ENCODE measurements at regions not wholly inside any gene's neighbourhood (a gene's known extent, or its start where the extent isn't known, plus 50 kb on each side); places are given as distances from the start of the nearest gene placed in this dataset.

DNA sequence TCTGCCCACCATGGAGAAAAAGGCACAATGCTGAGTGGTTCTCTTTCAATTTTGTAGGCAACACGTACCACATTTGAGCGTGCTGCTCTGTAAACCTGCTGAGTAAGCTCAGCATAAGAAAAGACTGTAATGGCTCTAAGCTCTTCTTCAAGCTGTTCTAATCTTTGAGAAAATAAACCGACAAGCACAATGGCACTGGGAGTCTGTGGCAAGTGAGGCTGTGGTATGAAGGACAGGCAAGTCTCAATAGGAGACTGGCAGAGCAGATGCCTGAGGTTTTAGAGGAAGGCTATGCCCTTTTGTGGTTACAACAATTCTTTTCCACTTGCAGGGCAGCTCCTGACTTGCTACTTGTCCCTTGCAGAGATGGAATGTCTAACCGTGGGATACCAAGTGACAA is 136.7 kb upstream of the EXOC2 start:
- Mint-ChIP-seq H3K27me3 (peaks cover 39% of the 10 kb centered on the region), H3K36me3 (peaks cover 1% of the 10 kb centered on the region), H3K9me3 (ENCODE audit: low read depth) (peaks cover 5% of the 10 kb centered on the region), H3K4me1 (peaks cover 2% of the 10 kb centered on the region), H3K4me3 (no peak overlapping the region), H3K27ac (no peak overlapping the region)
- ATAC-seq (no peak), DNase-seq (no peak)
- CTCF ChIA-PET = no interaction called here

DNA sequence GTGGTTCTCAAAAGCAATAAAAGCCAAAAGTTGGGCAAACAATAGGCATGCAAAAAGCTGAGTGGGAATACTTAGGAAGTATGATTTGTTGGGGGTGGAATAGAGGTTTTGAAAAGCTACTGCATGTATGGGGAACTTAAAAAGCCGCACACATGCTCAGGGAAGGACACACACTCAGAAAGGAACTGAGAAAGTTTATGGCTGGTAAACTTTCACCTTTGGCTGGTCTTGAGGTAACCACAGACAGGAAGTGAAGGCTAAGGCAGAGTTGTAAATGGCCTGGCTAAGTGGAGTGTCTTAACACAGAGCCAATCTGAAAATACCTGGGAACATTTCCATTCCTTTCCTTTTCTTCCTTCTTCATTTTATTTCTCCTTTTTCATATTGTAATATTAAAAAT is 134.5 kb upstream of the EXOC2 start:
- no peak overlapping the region for H3K4me3 Mint-ChIP-seq
- H3K36me3 Mint-ChIP-seq = no peaks in the 10 kb centered on the region
- ATAC-seq = no peak
- no peak for DNase-seq
- no peak overlapping the region for H3K27ac Mint-ChIP-seq
- H3K4me1 Mint-ChIP-seq = peaks cover 2% of the 10 kb centered on the region
- peaks cover 39% of the 10 kb centered on the region for H3K27me3 Mint-ChIP-seq
- H3K9me3 Mint-ChIP-seq (ENCODE audit: low read depth) = no peaks in the 10 kb centered on the region
- CTCF ChIA-PET = no interaction called here

- no peak overlapping the region for H3K27ac Mint-ChIP-seq
- no peak for DNase-seq
- peaks cover 39% of the 10 kb centered on the region for H3K27me3 Mint-ChIP-seq
- peaks cover 6% of the 10 kb centered on the region for H3K4me1 Mint-ChIP-seq
- no peaks in the 10 kb centered on the region for H3K9me3 Mint-ChIP-seq (ENCODE audit: low read depth)
- H3K4me3 Mint-ChIP-seq = no peak overlapping the region
- CTCF ChIA-PET = no interaction called here
- no peak for ATAC-seq
- no peaks in the 10 kb centered on the region for H3K36me3 Mint-ChIP-seq
Observed at GRCh38 chr6:819122-819521, 126.2 kb upstream of the EXOC2 start.

GRCh38 chr6:818196-818595 is 125.3 kb upstream of the EXOC2 start:
- Mint-ChIP-seq H3K9me3 (ENCODE audit: low read depth) (no peaks in the 10 kb centered on the region), H3K4me1 (peaks cover 6% of the 10 kb centered on the region), H3K27me3 (peaks cover 39% of the 10 kb centered on the region), H3K4me3 (no peak overlapping the region), H3K36me3 (no peaks in the 10 kb centered on the region), H3K27ac (no peak overlapping the region)
- DNase-seq (no peak), ATAC-seq (no peak)
- CTCF ChIA-PET = no interaction called here

DNA sequence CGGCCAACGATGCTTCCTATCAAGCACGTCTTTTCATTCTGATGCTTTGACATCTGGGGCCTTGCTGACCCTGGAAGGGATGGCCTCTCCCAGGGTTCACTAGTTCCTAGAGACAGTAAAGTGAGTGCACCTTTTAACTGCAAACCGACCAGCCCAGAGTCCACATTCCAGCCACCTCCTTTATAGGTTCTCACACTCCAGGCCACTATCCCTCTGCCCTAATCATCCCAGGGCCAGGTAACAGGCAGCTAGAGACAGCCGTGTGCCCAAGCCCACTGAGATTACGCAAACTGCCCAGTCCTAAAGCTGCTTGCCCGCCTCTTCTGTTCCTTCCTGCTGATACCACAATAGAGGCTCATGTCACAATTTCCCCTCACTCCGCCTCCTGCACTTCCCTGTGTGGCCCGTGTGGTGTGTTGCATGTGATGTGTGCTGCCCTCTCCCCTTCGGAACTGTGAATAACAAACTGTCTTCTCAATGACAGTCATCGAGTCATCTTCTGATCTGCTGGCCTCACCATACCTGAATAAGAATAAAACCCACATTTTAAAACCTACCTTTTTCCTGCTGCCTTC is 123.7 kb upstream of the EXOC2 start:
- no peaks in the 10 kb centered on the region for H3K36me3 Mint-ChIP-seq
- no peaks in the 10 kb centered on the region for H3K9me3 Mint-ChIP-seq (ENCODE audit: low read depth)
- peaks cover 35% of the 10 kb centered on the region for H3K27me3 Mint-ChIP-seq
- CTCF ChIA-PET = no interaction called here
- H3K4me3 Mint-ChIP-seq = no peak overlapping the region
- peak; percentile 45 for ATAC-seq
- DNase-seq = peak; percentile 46
- peaks cover 6% of the 10 kb centered on the region for H3K4me1 Mint-ChIP-seq
- no peak overlapping the region for H3K27ac Mint-ChIP-seq

GRCh38 chr6:815348-815738 is 122.4 kb upstream of the EXOC2 start:
- no peak for ATAC-seq
- H3K36me3 Mint-ChIP-seq = no peaks in the 10 kb centered on the region
- H3K27me3 Mint-ChIP-seq = peaks cover 27% of the 10 kb centered on the region
- DNase-seq = no peak
- H3K4me1 Mint-ChIP-seq = peaks cover 6% of the 10 kb centered on the region
- H3K4me3 Mint-ChIP-seq = no peak overlapping the region
- H3K27ac Mint-ChIP-seq = no peak overlapping the region
- CTCF ChIA-PET = interaction anchor here (1.1 kb wide), 1 partner anchor 14 kb away, joined by 3 read pairs; no protein-coding TSS in a partner anchor
- H3K9me3 Mint-ChIP-seq (ENCODE audit: low read depth) = no peaks in the 10 kb centered on the region

- no peak for ATAC-seq
Observed at GRCh38 chr6:814378-815347, 121.7 kb upstream of the EXOC2 start.

GRCh38 chr6:811831-812230 is 118.9 kb upstream of the EXOC2 start:
- Mint-ChIP-seq H3K4me1 (peaks cover 5% of the 10 kb centered on the region), H3K4me3 (no peak overlapping the region), H3K27me3 (peaks cover 9% of the 10 kb centered on the region), H3K36me3 (no peaks in the 10 kb centered on the region), H3K27ac (no peak overlapping the region), H3K9me3 (ENCODE audit: low read depth) (no peaks in the 10 kb centered on the region)
- no peak for DNase-seq
- ATAC-seq = no peak
- CTCF ChIA-PET = no interaction called here

More at GRCh38 chr6:814378-815347, 121.7 kb upstream of the EXOC2 start:
- Mint-ChIP-seq H3K4me1 (peaks cover 6% of the 10 kb centered on the region), H3K27ac (no peak overlapping the region), H3K9me3 (ENCODE audit: low read depth) (no peaks in the 10 kb centered on the region), H3K36me3 (no peaks in the 10 kb centered on the region), H3K27me3 (peaks cover 23% of the 10 kb centered on the region), H3K4me3 (no peak overlapping the region)
- DNase-seq = no peak
- CTCF ChIA-PET = interaction anchor here (1.1 kb wide), 1 partner anchor 14 kb away, joined by 3 read pairs; no protein-coding TSS in a partner anchor

DNA sequence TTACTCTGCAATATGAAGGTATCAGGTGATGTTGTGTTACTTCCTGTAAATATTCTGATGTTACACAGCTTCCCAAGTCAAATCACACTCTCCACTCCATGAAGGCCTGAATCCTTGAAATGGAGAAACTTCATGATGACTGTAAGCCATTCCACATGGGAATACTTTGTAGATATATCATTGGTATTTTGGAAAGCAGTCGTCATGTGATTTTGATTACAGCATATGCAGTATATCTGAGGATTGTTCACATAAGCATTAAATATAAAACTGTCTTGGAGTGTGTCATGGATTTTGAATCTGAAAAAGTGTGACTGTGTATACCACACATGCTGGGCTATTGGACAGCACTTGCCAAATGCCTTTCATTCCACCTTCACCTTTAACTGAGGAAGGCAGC is 118.3 kb upstream of the EXOC2 start:
- no peak overlapping the region for H3K4me3 Mint-ChIP-seq
- peaks cover 8% of the 10 kb centered on the region for H3K27me3 Mint-ChIP-seq
- H3K4me1 Mint-ChIP-seq = no peaks in the 10 kb centered on the region
- CTCF ChIA-PET = no interaction called here
- no peak for DNase-seq
- H3K27ac Mint-ChIP-seq = no peak overlapping the region
- ATAC-seq = no peak
- H3K36me3 Mint-ChIP-seq = no peaks in the 10 kb centered on the region
- H3K9me3 Mint-ChIP-seq (ENCODE audit: low read depth) = no peaks in the 10 kb centered on the region

DNA sequence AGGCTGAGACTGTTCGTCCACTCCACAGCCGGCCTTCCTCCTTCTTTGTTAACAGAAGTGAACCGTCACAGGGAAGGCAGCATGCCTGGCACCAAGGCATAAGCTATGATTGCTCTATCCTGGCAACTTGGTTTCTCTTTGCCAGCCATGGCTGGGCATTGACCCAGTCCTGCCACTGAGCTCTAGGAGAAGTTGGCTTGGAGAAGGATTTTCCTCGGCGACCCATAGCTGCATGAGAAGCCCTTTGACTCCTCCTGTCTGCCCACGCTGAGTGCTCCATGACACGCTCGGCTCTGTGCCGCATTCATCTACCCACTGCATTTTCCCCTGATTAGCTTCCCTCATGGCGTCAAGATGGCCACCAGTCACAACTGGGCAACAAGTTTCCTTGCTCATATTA is 111.8 kb upstream of the EXOC2 start:
- no peak for ATAC-seq
- CTCF ChIA-PET = no interaction called here
- Mint-ChIP-seq H3K27me3 (peaks cover 24% of the 10 kb centered on the region), H3K9me3 (ENCODE audit: low read depth) (no peaks in the 10 kb centered on the region), H3K4me1 (no peaks in the 10 kb centered on the region), H3K4me3 (no peak overlapping the region), H3K36me3 (no peaks in the 10 kb centered on the region), H3K27ac (no peak overlapping the region)
- no peak for DNase-seq

DNA sequence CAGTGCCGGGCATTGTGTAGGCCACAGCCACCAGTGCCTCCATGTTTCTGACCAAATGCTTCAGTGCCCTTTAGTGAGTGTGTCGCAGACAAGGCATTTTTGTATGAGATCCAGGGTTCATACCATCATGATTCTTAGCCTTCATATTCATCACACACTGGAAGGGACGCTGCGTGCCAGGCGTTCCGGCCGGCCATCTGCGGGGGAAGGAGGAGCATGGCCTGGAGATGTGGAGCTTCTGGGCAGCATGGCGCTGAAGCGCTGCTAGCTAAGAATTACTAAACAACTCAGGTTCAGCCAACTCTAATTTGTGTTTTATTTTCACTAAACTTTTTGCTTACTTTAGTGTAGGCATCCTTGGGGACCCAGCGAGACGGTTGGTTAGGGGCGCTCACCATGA is 111.4 kb upstream of the EXOC2 start:
- H3K36me3 Mint-ChIP-seq = no peaks in the 10 kb centered on the region
- no peak for DNase-seq
- H3K27ac Mint-ChIP-seq = no peak overlapping the region
- ATAC-seq = no peak
- H3K27me3 Mint-ChIP-seq = peaks cover 29% of the 10 kb centered on the region
- no peaks in the 10 kb centered on the region for H3K4me1 Mint-ChIP-seq
- no peak overlapping the region for H3K4me3 Mint-ChIP-seq
- H3K9me3 Mint-ChIP-seq (ENCODE audit: low read depth) = no peaks in the 10 kb centered on the region
- CTCF ChIA-PET = no interaction called here

DNA sequence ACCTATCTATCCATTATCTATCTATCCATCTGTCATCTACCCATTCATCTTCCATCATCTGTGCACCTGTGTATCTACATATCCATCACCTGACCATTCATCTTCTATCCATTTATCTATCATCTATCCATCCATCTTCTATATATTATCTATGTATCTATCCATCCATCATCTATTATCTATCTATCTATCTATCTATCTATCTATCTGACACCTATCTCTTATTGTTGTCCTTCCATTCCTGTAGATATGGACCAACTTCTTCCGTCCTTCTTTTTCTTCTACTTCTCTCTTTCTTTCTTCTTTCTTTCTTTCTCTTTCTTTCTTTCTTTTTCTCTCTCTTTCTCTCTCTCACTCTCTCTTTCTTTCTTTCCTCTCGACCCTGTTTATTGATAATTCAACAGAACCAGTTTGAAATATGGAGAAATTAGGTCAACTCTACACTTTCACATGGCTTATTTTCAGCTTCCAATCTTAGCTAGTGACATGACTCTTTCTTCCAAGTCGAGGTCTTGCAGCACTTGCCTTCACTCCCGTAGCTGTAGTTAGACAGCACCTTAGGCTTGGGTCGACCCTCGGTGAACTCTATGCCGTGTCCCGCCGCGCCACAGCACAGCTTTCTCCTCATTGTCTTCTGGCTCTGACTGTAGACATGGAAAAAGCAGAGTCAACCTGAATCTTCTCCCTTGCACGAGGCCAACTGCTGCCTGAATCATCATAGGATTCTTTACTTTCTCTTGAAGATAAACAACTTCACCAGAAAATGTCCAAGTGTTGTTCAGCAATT is 110.4 kb upstream of the EXOC2 start:
- Mint-ChIP-seq H3K4me3 (no peak overlapping the region), H3K9me3 (ENCODE audit: low read depth) (no peaks in the 10 kb centered on the region), H3K27ac (no peak overlapping the region), H3K36me3 (no peaks in the 10 kb centered on the region), H3K4me1 (no peaks in the 10 kb centered on the region), H3K27me3 (peaks cover 35% of the 10 kb centered on the region)
- DNase-seq = no peak
- ATAC-seq = no peak
- CTCF ChIA-PET = no interaction called here

DNA sequence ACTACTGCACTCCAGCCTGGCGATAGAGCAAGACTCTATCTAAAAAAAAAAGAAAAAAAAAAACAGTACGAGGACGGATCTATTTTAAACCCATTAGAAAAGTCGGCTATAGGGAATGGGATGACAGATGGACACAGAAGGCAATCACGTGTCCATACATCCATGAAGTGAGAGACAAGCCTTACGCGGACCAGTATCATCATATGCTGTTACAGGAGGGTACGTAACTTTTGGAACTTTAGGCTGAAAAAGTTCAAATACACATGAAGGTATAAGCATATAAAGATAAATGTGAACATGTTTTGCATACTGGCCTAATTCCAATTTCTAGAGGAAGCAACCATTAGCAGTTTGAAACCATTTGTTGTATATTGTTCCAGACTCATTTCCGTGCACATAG is 109.8 kb upstream of the EXOC2 start:
- ATAC-seq (no peak), DNase-seq (no peak)
- Mint-ChIP-seq H3K4me3 (no peak overlapping the region), H3K27me3 (peaks cover 42% of the 10 kb centered on the region), H3K4me1 (no peaks in the 10 kb centered on the region), H3K27ac (no peak overlapping the region), H3K9me3 (ENCODE audit: low read depth) (no peaks in the 10 kb centered on the region), H3K36me3 (no peaks in the 10 kb centered on the region)
- CTCF ChIA-PET = no interaction called here
